ENCODE measurements at regions not wholly inside any gene's neighbourhood (a gene's known extent, or its start where the extent isn't known, plus 50 kb on each side); places are given as distances from the start of the nearest gene placed in this dataset.

GRCh38 chr10:123241391-123242141 is 87.4 kb downstream of the BUB3 start:
- Histone ChIP-seq H3K27ac (replicated peaks) (0 out of 2 replicates have a peak overlapping the region, but pooled peaks have one; percentile 9), H3K4me3 (replicated peaks; ENCODE audit: insufficient read depth, low read length) (no peak overlapping the region), H3K27me3 (ENCODE audit: insufficient read depth, poor library complexity, severe bottlenecking) (no peaks in the 10 kb centered on the region)
- DNase-seq (ENCODE audit: low read depth in 1 of 2, low spot score in 1 of 2), result peak; percentile 14 to 37
- TF ChIP-seq POLR2AphosphoS5 (IDR thresholded peaks at IDR 0.05; ENCODE audit: low read depth), result no peak
- TF ChIP-seq, protein P1, sequence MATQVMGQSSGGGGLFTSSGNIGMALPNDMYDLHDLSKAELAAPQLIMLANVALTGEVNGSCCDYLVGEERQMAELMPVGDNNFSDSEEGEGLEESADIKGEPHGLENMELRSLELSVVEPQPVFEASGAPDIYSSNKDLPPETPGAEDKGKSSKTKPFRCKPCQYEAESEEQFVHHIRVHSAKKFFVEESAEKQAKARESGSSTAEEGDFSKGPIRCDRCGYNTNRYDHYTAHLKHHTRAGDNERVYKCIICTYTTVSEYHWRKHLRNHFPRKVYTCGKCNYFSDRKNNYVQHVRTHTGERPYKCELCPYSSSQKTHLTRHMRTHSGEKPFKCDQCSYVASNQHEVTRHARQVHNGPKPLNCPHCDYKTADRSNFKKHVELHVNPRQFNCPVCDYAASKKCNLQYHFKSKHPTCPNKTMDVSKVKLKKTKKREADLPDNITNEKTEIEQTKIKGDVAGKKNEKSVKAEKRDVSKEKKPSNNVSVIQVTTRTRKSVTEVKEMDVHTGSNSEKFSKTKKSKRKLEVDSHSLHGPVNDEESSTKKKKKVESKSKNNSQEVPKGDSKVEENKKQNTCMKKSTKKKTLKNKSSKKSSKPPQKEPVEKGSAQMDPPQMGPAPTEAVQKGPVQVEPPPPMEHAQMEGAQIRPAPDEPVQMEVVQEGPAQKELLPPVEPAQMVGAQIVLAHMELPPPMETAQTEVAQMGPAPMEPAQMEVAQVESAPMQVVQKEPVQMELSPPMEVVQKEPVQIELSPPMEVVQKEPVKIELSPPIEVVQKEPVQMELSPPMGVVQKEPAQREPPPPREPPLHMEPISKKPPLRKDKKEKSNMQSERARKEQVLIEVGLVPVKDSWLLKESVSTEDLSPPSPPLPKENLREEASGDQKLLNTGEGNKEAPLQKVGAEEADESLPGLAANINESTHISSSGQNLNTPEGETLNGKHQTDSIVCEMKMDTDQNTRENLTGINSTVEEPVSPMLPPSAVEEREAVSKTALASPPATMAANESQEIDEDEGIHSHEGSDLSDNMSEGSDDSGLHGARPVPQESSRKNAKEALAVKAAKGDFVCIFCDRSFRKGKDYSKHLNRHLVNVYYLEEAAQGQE (IDR thresholded peaks at IDR 0.05; ENCODE audit: insufficient replicate concordance, low read depth), result no peak
- peak; percentile 48 for TF ChIP-seq GABPA (IDR thresholded peaks at IDR 0.05; ENCODE audit: low read depth)

DNA sequence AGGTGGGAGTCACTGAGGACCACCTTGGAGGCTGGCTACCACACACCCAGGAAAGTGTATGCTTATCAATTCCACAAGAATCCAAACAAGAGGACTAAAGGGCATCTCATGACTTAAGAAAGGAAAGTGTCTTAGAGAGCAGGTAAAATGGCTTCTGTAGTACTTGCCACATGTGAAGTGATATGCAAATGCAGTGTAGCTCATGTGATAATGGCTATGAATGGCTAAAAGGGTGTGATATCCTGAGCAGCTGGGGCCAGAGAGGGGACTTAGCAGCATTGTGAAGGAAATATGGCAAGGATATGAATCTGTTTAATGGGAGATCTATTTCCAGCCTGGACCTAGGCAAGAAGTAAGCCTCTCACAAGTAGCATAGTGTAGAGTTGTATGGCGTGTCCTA is 90.5 kb downstream of the BUB3 start:
- H3K27ac ChIP-seq (replicated peaks), result no peak overlapping the region
- TF ChIP-seq, protein P1 (IDR thresholded peaks at IDR 0.05; ENCODE audit: insufficient replicate concordance, low read depth), result no peak
- TF ChIP-seq CTCF (IDR thresholded peaks at IDR 0.05; ENCODE audit: insufficient read depth, low read length) (no peak), GABPA (IDR thresholded peaks at IDR 0.05; ENCODE audit: low read depth) (no peak), SPI1 (IDR thresholded peaks at IDR 0.05; ENCODE audit: borderline replicate concordance, low read depth) (no peak), POLR2AphosphoS5 (IDR thresholded peaks at IDR 0.05; ENCODE audit: low read depth) (no peak)
- no peaks in the 10 kb centered on the region for H3K27me3 ChIP-seq (ENCODE audit: insufficient read depth, poor library complexity, severe bottlenecking)
- no peak for DNase-seq (ENCODE audit: low read depth in 1 of 2, low spot score in 1 of 2)
- H3K4me3 ChIP-seq (replicated peaks; ENCODE audit: insufficient read depth, low read length), result no peak overlapping the region

GRCh38 chr10:123245264-123245663 is 91.1 kb downstream of the BUB3 start:
- DNase-seq (ENCODE audit: low read depth in 1 of 2, low spot score in 1 of 2), result no peak
- Histone ChIP-seq H3K27me3 (ENCODE audit: insufficient read depth, poor library complexity, severe bottlenecking) (no peaks in the 10 kb centered on the region), H3K4me3 (replicated peaks; ENCODE audit: insufficient read depth, low read length) (no peak overlapping the region), H3K27ac (replicated peaks) (no peak overlapping the region)
- TF ChIP-seq GABPA (IDR thresholded peaks at IDR 0.05; ENCODE audit: low read depth), result no peak
- no peak for TF ChIP-seq CTCF (IDR thresholded peaks at IDR 0.05; ENCODE audit: insufficient read depth, low read length)
- no peak for TF ChIP-seq POLR2AphosphoS5 (IDR thresholded peaks at IDR 0.05; ENCODE audit: low read depth)
- no peak for TF ChIP-seq SPI1 (IDR thresholded peaks at IDR 0.05; ENCODE audit: borderline replicate concordance, low read depth)
- TF ChIP-seq, protein P1 (IDR thresholded peaks at IDR 0.05; ENCODE audit: insufficient replicate concordance, low read depth), result no peak
